GM12872 (cell line): ENCODE measurements at regions not wholly inside any gene's neighbourhood (a gene's known extent, or its start where the extent isn't known, plus 50 kb on each side); places are given as distances from the start of the nearest gene placed in this dataset.

ENCODE experiments used
- CTCF ChIP-seq: IDR thresholded peaks from 3 replicates; pipeline ENCODE4 v1.5.1; 2011; ENCODE audit warnings: low read depth, mild to moderate bottlenecking, low read length, moderate library complexity; ENCODE audit not compliant: insufficient read depth

- TF ChIP-seq CTCF = no peak
Measured at GRCh38 chr22:44386386-44387035, 73.8 kb upstream of the SHISAL1 start.

- TF ChIP-seq CTCF = no peak
Measured at GRCh38 chr22:44385781-44386180, 73.0 kb upstream of the SHISAL1 start.

DNA sequence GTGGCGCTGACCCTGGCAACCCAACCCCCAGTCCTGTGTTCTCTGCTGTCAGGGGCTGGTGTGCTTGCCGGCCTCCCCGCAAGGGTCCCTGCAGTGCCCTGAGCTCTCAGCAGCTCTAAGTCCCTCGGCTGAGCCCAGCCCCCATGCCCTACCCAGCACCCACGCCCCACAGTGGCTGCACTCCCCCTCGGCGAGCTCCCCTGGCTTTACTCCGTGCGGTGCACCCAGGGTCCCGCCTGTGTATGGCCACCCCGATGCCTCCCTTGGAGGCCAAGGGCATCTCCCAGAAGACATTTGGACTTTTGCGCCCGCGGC lies 72.5 kb upstream of the SHISAL1 start:
- no peak for TF ChIP-seq CTCF

- TF ChIP-seq CTCF = no peak
Measured at GRCh38 chr22:44384563-44385295, 72.0 kb upstream of the SHISAL1 start.

DNA sequence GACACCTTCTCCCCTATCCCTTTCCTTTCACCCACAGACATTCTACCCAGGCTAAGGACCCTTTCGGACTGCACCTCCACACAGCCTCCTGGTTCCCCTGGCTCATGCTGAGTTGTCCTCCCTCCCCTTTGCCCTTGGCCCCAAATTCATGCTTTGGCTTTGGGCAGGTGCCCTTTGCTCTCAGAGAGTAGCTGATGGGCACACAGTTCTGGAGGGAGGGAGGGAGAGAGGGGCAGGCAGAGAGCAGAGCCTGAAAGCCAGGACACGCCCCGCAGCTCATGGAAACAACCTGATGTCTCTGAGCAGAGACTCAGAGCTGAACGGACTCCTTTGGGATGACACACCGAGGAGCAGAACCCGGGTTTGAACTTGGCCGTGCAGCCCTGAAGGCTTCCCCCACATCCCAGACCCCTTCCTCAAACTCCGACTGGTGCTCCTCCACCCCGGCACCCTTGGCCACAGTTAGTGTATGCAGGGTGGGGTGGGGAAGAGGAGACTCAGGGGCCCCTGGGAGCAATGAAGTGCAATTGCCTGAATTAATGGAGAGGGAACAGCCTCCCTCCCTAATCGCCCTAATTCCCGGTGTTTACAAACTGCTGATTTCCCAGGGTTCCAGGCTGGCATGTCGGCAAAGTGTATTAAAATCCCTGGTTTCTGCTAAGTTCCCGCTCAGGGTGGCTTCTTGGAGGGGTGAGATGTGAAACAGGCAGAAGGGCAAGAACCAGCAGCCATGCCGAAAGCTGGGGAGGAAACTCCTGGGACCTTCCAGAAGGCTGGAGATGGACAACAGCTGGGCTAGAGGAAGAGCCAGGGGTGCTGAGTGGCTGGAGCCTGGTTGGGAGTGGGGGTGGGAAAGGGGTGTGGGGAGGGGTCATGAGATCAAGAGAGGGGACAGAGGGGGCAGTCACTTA lies 71.2 kb upstream of the SHISAL1 start:
- TF ChIP-seq CTCF = no peak

DNA sequence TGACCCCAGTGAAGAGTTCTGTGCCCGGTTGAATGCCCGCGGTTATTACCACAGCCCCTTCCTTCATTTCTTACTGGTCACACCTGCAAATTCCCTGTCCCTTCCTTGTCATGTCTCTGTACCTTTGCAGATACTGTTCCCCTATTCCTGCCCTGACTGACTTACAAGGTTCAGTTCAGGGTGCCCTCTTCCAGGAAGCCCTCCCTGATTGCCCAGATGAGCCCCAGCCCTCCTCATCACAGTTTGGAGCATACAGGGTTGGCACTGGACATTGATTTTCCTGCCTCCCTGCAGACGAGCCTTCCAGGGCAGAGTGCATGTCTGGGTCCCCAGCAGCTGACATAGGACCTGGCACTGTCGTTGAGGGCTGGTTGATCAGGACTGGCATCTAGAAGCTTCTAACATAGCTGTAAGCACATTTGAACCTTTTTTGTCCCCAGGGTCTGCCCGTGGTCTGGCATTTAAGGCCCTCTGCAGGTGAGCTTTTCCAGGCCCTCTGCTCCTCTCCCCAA lies 70.4 kb upstream of the SHISAL1 start:
- TF ChIP-seq CTCF = no peak
